GM10266 (cell line): ENCODE measurements at regions not wholly inside any gene's neighbourhood (a gene's known extent, or its start where the extent isn't known, plus 50 kb on each side); places are given as distances from the start of the nearest gene placed in this dataset.

ENCODE experiments used
- DNase-seq: peaks from one replicate; pipeline ENCODE4 v3.0.0; 2012; ENCODE audit errors: extremely low spot score
- TF ChIP-seq, protein P1 (sequence below): IDR thresholded peaks from 2 replicates; pipeline ENCODE4 v1.5.1; 2012; ENCODE audit warnings: mild to moderate bottlenecking, low read depth; ENCODE audit not compliant: control insufficient read depth, insufficient read depth; ENCODE audit errors: missing control alignments

- TF ChIP-seq, protein P1, sequence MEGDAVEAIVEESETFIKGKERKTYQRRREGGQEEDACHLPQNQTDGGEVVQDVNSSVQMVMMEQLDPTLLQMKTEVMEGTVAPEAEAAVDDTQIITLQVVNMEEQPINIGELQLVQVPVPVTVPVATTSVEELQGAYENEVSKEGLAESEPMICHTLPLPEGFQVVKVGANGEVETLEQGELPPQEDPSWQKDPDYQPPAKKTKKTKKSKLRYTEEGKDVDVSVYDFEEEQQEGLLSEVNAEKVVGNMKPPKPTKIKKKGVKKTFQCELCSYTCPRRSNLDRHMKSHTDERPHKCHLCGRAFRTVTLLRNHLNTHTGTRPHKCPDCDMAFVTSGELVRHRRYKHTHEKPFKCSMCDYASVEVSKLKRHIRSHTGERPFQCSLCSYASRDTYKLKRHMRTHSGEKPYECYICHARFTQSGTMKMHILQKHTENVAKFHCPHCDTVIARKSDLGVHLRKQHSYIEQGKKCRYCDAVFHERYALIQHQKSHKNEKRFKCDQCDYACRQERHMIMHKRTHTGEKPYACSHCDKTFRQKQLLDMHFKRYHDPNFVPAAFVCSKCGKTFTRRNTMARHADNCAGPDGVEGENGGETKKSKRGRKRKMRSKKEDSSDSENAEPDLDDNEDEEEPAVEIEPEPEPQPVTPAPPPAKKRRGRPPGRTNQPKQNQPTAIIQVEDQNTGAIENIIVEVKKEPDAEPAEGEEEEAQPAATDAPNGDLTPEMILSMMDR = no peak
- no peak for DNase-seq
Measured at GRCh38 chr3:10747341-10747740, 68.7 kb upstream of the SLC6A11 start.

GRCh38 chr3:10748040-10748439, 68.0 kb upstream of the SLC6A11 start:
- TF ChIP-seq, protein P1 = no peak
- DNase-seq = no peak

DNA sequence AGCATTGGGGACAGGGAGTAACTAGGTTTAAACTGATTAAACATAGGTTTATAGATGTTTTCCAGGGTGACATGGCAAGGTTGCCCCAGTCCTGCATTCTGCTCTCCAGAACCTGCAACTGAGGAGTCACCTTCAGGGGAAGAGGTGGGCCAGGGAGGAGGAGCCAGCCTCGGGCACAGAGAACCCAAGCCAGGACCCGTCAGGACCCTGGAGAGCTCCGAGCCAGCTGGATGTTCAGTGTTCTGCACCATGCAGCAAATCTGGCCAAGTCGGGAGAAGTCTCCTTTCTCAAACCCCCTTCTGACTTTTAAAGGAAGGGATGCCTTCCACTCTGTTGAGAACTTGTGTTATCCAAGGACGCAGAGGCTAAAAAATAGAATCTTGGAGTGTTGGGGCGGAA, 62.1 kb upstream of the SLC6A11 start:
- DNase-seq = peak; percentile 42
- TF ChIP-seq, protein P1 = no peak

DNA sequence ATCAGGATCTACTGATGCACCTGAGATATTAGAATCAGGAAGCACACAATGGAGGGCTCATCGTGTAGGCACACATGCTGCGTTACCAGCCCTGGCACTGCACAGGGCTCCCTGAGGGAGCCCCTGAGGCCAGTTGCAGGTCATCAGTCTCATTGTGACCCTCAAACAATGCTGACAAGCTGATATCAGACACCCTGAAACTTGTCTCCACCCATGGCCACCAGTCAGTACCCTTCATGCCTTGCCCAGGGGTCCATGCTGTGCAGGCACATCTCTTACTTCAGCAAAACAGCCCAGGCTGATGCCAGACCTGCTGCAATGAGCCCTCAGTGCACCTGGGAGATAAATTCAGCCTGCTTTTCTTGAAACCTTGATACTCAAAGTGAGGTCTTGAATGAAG, 59.5 kb upstream of the SLC6A11 start:
- TF ChIP-seq, protein P1 = no peak
- no peak for DNase-seq

DNA sequence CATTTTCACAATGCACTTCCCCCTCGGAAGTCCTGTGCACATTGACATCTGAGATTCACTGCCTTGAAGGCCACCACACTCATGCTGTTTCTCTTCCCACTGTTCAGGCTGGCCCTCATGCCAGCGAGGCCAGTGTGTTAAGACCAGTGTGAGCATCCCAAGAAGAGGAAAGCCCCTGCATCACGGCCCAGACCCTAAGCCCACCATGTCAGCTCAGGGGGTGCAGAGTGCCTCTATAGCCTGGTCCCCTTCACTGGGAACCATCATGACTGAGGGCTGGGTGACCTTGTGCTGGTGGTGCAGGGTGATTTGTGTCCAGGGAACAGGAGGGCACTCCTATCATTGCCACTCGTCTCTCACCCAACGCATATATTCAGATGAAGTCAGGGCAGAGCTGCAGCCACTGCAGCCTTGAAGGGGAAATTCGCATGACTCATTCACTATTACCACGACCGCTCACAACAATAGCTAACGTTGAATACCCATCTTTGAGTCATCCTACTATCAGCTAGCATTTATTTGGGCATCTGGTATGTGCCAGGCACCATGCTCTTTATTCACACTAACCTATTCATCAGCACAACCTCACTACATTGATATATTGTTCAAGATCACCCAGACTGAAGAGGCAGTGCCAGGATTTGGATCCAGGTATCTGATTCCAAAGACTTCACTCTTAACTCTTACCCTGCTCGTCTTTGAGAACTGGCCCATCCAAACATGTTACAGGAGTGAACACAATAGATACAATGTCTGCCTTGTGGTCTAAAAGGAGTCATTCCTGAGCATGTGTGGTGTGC, 58.8 kb upstream of the SLC6A11 start:
- DNase-seq = no peak
- TF ChIP-seq, protein P1 = no peak

- no peak for DNase-seq
- TF ChIP-seq, protein P1 = no peak
Measured at GRCh38 chr3:10757821-10758130, 58.3 kb upstream of the SLC6A11 start.

DNA sequence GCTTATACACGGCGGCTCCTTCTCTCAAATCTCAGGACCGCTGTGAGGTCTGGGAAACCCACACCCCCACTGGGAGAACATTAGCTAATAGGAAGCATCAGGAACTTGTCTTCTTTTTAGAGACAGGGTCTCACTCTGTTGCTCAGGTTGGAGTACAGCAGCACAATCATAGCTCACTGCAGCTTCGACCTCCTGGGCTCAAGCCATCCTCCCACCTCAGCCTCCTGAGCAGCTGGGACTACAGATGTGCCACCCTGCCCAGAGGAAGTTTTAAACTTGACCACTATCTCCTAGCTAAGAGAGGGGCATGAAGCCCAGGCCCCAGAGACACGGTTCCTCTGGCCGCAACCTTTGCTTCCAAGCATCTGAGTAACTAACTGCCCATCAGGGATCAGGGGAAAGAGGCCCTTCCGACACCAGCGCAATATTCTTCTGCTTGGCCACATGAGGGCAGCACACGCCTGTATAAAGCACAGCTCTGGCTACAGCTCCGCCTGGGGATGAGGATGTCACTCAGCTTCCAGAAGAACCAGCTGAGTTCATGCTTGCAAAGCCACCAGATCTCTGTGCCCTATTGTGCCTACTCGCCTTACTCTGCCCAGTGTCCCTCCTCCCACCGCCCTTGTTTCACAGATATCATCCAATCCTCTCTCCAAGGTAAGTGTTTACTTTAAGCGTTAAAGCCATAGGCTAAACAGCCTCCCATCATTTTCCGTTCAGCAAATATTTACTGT, 57.6 kb upstream of the SLC6A11 start:
- peak; percentile 79 for DNase-seq
- TF ChIP-seq, protein P1 = peak; percentile 82
